ENCODE measurements at regions not wholly inside any gene's neighbourhood (a gene's known extent, or its start where the extent isn't known, plus 50 kb on each side); places are given as distances from the start of the nearest gene placed in this dataset.
"Not testable (repeated sequence)": the region's sequence is repeated elsewhere in the genome, so short reads cannot be mapped to it uniquely, and the experiment has no call there.

GRCh38 chr5:130397132-130397531 lies 492.9 kb downstream of the CHSY3 start:
- Histone ChIP-seq H3F3A (ENCODE audit: insufficient read depth, low read length) (no peaks in the 10 kb centered on the region), H3K4me1 (ENCODE audit: insufficient read depth, low read length, severe bottlenecking) (no peaks in the 10 kb centered on the region), H3K4me2 (ENCODE audit: low read length) (no peak overlapping the region), H3K4me3 (ENCODE audit: low read depth, low read length, poor library complexity, severe bottlenecking) (no peak overlapping the region), H3K9me3 (ENCODE audit: low read length) (no peaks in the 10 kb centered on the region), H3K9me2 (ENCODE audit: low read depth, low read length) (no peaks in the 10 kb centered on the region), H3K9ac (ENCODE audit: low read length) (no peak overlapping the region), H3K27ac (ENCODE audit: low read depth, low read length, poor library complexity, severe bottlenecking) (no peak overlapping the region), H2AFZ (ENCODE audit: low read length) (no peak overlapping the region), H3K27me3 (ENCODE audit: insufficient read depth, low read length) (no peaks in the 10 kb centered on the region), H3K36me3 (ENCODE audit: insufficient read depth, low read length) (no peaks in the 10 kb centered on the region), H3K79me2 (ENCODE audit: insufficient read depth, low read length) (no peaks in the 10 kb centered on the region), H4K20me1 (ENCODE audit: insufficient read depth, low read length) (no peaks in the 10 kb centered on the region)
- TF ChIP-seq, protein P1, sequence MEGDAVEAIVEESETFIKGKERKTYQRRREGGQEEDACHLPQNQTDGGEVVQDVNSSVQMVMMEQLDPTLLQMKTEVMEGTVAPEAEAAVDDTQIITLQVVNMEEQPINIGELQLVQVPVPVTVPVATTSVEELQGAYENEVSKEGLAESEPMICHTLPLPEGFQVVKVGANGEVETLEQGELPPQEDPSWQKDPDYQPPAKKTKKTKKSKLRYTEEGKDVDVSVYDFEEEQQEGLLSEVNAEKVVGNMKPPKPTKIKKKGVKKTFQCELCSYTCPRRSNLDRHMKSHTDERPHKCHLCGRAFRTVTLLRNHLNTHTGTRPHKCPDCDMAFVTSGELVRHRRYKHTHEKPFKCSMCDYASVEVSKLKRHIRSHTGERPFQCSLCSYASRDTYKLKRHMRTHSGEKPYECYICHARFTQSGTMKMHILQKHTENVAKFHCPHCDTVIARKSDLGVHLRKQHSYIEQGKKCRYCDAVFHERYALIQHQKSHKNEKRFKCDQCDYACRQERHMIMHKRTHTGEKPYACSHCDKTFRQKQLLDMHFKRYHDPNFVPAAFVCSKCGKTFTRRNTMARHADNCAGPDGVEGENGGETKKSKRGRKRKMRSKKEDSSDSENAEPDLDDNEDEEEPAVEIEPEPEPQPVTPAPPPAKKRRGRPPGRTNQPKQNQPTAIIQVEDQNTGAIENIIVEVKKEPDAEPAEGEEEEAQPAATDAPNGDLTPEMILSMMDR (IDR thresholded peaks at IDR 0.05; ENCODE audit: low read length), result no peak
- no peak for TF ChIP-seq EZH2 (IDR thresholded peaks at IDR 0.05; ENCODE audit: borderline replicate concordance, low read length)

GRCh38 chr5:130391727-130392264 lies 487.5 kb downstream of the CHSY3 start:
- not testable (repeated sequence) for H3K27me3 ChIP-seq (ENCODE audit: insufficient read depth, low read length); H3K36me3 ChIP-seq (ENCODE audit: insufficient read depth, low read length); H3K4me2 ChIP-seq (ENCODE audit: low read length); H3K27ac ChIP-seq (ENCODE audit: low read depth, low read length, poor library complexity, severe bottlenecking); H3K9ac ChIP-seq (ENCODE audit: low read length); H3K9me3 ChIP-seq (ENCODE audit: low read length); H3K79me2 ChIP-seq (ENCODE audit: insufficient read depth, low read length); H2AFZ ChIP-seq (ENCODE audit: low read length); H3K4me1 ChIP-seq (ENCODE audit: insufficient read depth, low read length, severe bottlenecking); H4K20me1 ChIP-seq (ENCODE audit: insufficient read depth, low read length); H3K9me2 ChIP-seq (ENCODE audit: low read depth, low read length); H3K4me3 ChIP-seq (ENCODE audit: low read depth, low read length, poor library complexity, severe bottlenecking); H3F3A ChIP-seq (ENCODE audit: insufficient read depth, low read length)

- Histone ChIP-seq H3K9me3 (ENCODE audit: low read length) (no peaks in the 10 kb centered on the region), H3F3A (ENCODE audit: insufficient read depth, low read length) (no peaks in the 10 kb centered on the region), H3K9ac (ENCODE audit: low read length) (no peak overlapping the region), H3K4me2 (ENCODE audit: low read length) (no peak overlapping the region), H4K20me1 (ENCODE audit: insufficient read depth, low read length) (no peaks in the 10 kb centered on the region), H3K4me3 (ENCODE audit: low read depth, low read length, poor library complexity, severe bottlenecking) (no peak overlapping the region), H2AFZ (ENCODE audit: low read length) (no peak overlapping the region), H3K9me2 (ENCODE audit: low read depth, low read length) (no peaks in the 10 kb centered on the region), H3K79me2 (ENCODE audit: insufficient read depth, low read length) (no peaks in the 10 kb centered on the region), H3K4me1 (ENCODE audit: insufficient read depth, low read length, severe bottlenecking) (no peaks in the 10 kb centered on the region), H3K27ac (ENCODE audit: low read depth, low read length, poor library complexity, severe bottlenecking) (no peak overlapping the region), H3K36me3 (ENCODE audit: insufficient read depth, low read length) (no peaks in the 10 kb centered on the region), H3K27me3 (ENCODE audit: insufficient read depth, low read length) (no peaks in the 10 kb centered on the region)
- no peak for TF ChIP-seq EZH2 (IDR thresholded peaks at IDR 0.05; ENCODE audit: borderline replicate concordance, low read length)
- TF ChIP-seq, protein P1 (IDR thresholded peaks at IDR 0.05; ENCODE audit: low read length), result no peak
Observed at GRCh38 chr5:130386155-130386554, 481.9 kb downstream of the CHSY3 start.

GRCh38 chr5:130385656-130386055 lies 481.4 kb downstream of the CHSY3 start:
- no peaks in the 10 kb centered on the region for H3F3A ChIP-seq (ENCODE audit: insufficient read depth, low read length)
- H4K20me1 ChIP-seq (ENCODE audit: insufficient read depth, low read length), result no peaks in the 10 kb centered on the region
- no peaks in the 10 kb centered on the region for H3K9me2 ChIP-seq (ENCODE audit: low read depth, low read length)
- no peak overlapping the region for H3K4me3 ChIP-seq (ENCODE audit: low read depth, low read length, poor library complexity, severe bottlenecking)
- no peak overlapping the region for H3K4me2 ChIP-seq (ENCODE audit: low read length)
- H3K9ac ChIP-seq (ENCODE audit: low read length), result no peak overlapping the region
- no peak for TF ChIP-seq EZH2 (IDR thresholded peaks at IDR 0.05; ENCODE audit: borderline replicate concordance, low read length)
- TF ChIP-seq, protein P1 (IDR thresholded peaks at IDR 0.05; ENCODE audit: low read length), result no peak
- H3K36me3 ChIP-seq (ENCODE audit: insufficient read depth, low read length), result no peaks in the 10 kb centered on the region
- no peaks in the 10 kb centered on the region for H3K4me1 ChIP-seq (ENCODE audit: insufficient read depth, low read length, severe bottlenecking)
- H2AFZ ChIP-seq (ENCODE audit: low read length), result no peak overlapping the region
- H3K27ac ChIP-seq (ENCODE audit: low read depth, low read length, poor library complexity, severe bottlenecking), result no peak overlapping the region
- H3K27me3 ChIP-seq (ENCODE audit: insufficient read depth, low read length), result no peaks in the 10 kb centered on the region
- H3K79me2 ChIP-seq (ENCODE audit: insufficient read depth, low read length), result no peaks in the 10 kb centered on the region
- no peaks in the 10 kb centered on the region for H3K9me3 ChIP-seq (ENCODE audit: low read length)
